ENCODE measurements at regions not wholly inside any gene's neighbourhood (a gene's known extent, or its start where the extent isn't known, plus 50 kb on each side); places are given as distances from the start of the nearest gene placed in this dataset.

- DNase-seq (ENCODE audit: low read depth): no peak
These were observed 250.9 kb upstream of the PDE10A start for GRCh38 chr6:165913676-165914570.

- no peak for DNase-seq (ENCODE audit: low read depth)
These were observed 247.3 kb upstream of the PDE10A start for GRCh38 chr6:165910184-165910966.

GRCh38 chr6:165906736-165907135, 243.7 kb upstream of the PDE10A start:
- no peak for DNase-seq (ENCODE audit: low read depth)

- no peak for DNase-seq (ENCODE audit: low read depth)
These were observed 242.7 kb upstream of the PDE10A start for GRCh38 chr6:165905744-165906143.

GRCh38 chr6:165900970-165901369, 237.9 kb upstream of the PDE10A start:
- no peak for DNase-seq (ENCODE audit: low read depth)

GRCh38 chr6:165899611-165900010, 236.6 kb upstream of the PDE10A start:
- DNase-seq (ENCODE audit: low read depth): no peak

- no peak for DNase-seq (ENCODE audit: low read depth)
These were observed 232.6 kb upstream of the PDE10A start for GRCh38 chr6:165895421-165896165.

- DNase-seq (ENCODE audit: low read depth): no peak
These were observed 231.3 kb upstream of the PDE10A start for GRCh38 chr6:165894171-165894825.

GRCh38 chr6:165893431-165893830, 230.4 kb upstream of the PDE10A start:
- DNase-seq (ENCODE audit: low read depth): no peak

GRCh38 chr6:165891320-165891719, 228.3 kb upstream of the PDE10A start:
- no peak for DNase-seq (ENCODE audit: low read depth)

GRCh38 chr6:165890404-165890735, 227.3 kb upstream of the PDE10A start:
- DNase-seq (ENCODE audit: low read depth): no peak

- DNase-seq (ENCODE audit: low read depth): no peak
These were observed 226.8 kb upstream of the PDE10A start for GRCh38 chr6:165889636-165890403.

GRCh38 chr6:165886169-165886568, 223.1 kb upstream of the PDE10A start:
- DNase-seq (ENCODE audit: low read depth): no peak

GRCh38 chr6:165884813-165885765, 222.0 kb upstream of the PDE10A start:
- peak; percentile 19 for DNase-seq (ENCODE audit: low read depth)

- DNase-seq (ENCODE audit: low read depth): no peak
These were observed 221.0 kb upstream of the PDE10A start for GRCh38 chr6:165883851-165884640.

- no peak for DNase-seq (ENCODE audit: low read depth)
These were observed 218.8 kb upstream of the PDE10A start for GRCh38 chr6:165881806-165882205.

- no peak for DNase-seq (ENCODE audit: low read depth)
These were observed 217.6 kb upstream of the PDE10A start for GRCh38 chr6:165880686-165881085.

- no peak for DNase-seq (ENCODE audit: low read depth)
These were observed 214.7 kb upstream of the PDE10A start for GRCh38 chr6:165877773-165878172.

GRCh38 chr6:165877192-165877591, 214.2 kb upstream of the PDE10A start:
- no peak for DNase-seq (ENCODE audit: low read depth)

Data from activated gamma-delta T cell treated with anti-CD3 and anti-CD28 coated beads, Interleukin-2, amount 50 U/mL, for 16 hours (primary cell).